ENCODE measurements at regions not wholly inside any gene's neighbourhood (a gene's known extent, or its start where the extent isn't known, plus 50 kb on each side); places are given as distances from the start of the nearest gene placed in this dataset.

- TF ChIP-seq SIN3A (IDR thresholded peaks at IDR 0.05; ENCODE audit: borderline replicate concordance, insufficient read depth, low read length) (no peak), REST (IDR thresholded peaks at IDR 0.05; ENCODE audit: insufficient read depth in 1 of 2, low read depth in 2 of 2, low read length in 2 of 2) (no peak), TAF1 (IDR thresholded peaks at IDR 0.05; ENCODE audit: borderline replicate concordance, insufficient read depth, low read length) (no peak), FOXP2 (optimal IDR thresholded peaks at IDR 0.05; ENCODE audit: borderline replicate concordance, extremely low read depth, extremely low read length, insufficient read depth) (no peak), POLR2AphosphoS5 (IDR thresholded peaks at IDR 0.05; ENCODE audit: low read depth, low read length) (no peak)
These were observed 550.3 kb upstream of the JARID2 start for GRCh38 chr6:14695579-14695978.

GRCh38 chr6:14696367-14696766, 549.5 kb upstream of the JARID2 start:
- no peak for TF ChIP-seq POLR2AphosphoS5 (IDR thresholded peaks at IDR 0.05; ENCODE audit: low read depth, low read length)

- TF ChIP-seq FOXP2 (optimal IDR thresholded peaks at IDR 0.05; ENCODE audit: borderline replicate concordance, extremely low read depth, extremely low read length, insufficient read depth) (no peak), SIN3A (IDR thresholded peaks at IDR 0.05; ENCODE audit: borderline replicate concordance, insufficient read depth, low read length) (no peak), TAF1 (IDR thresholded peaks at IDR 0.05; ENCODE audit: borderline replicate concordance, insufficient read depth, low read length) (no peak)
These were observed 548.4 kb upstream of the JARID2 start for GRCh38 chr6:14697427-14697826.

- TF ChIP-seq SIN3A (IDR thresholded peaks at IDR 0.05; ENCODE audit: borderline replicate concordance, insufficient read depth, low read length) = no peak
- TF ChIP-seq POLR2AphosphoS5 (IDR thresholded peaks at IDR 0.05; ENCODE audit: low read depth, low read length) = no peak
- no peak for TF ChIP-seq REST (IDR thresholded peaks at IDR 0.05; ENCODE audit: insufficient read depth in 1 of 2, low read depth in 2 of 2, low read length in 2 of 2)
- TF ChIP-seq TAF1 (IDR thresholded peaks at IDR 0.05; ENCODE audit: borderline replicate concordance, insufficient read depth, low read length) = no peak
- TF ChIP-seq FOXP2 (optimal IDR thresholded peaks at IDR 0.05; ENCODE audit: borderline replicate concordance, extremely low read depth, extremely low read length, insufficient read depth) = no peak
These were observed 545.9 kb upstream of the JARID2 start for GRCh38 chr6:14699803-14700601.

- TF ChIP-seq TAF1 (IDR thresholded peaks at IDR 0.05; ENCODE audit: borderline replicate concordance, insufficient read depth, low read length) = no peak
- TF ChIP-seq SIN3A (IDR thresholded peaks at IDR 0.05; ENCODE audit: borderline replicate concordance, insufficient read depth, low read length) = no peak
- TF ChIP-seq POLR2AphosphoS5 (IDR thresholded peaks at IDR 0.05; ENCODE audit: low read depth, low read length) = no peak
- no peak for TF ChIP-seq REST (IDR thresholded peaks at IDR 0.05; ENCODE audit: insufficient read depth in 1 of 2, low read depth in 2 of 2, low read length in 2 of 2)
- no peak for TF ChIP-seq FOXP2 (optimal IDR thresholded peaks at IDR 0.05; ENCODE audit: borderline replicate concordance, extremely low read depth, extremely low read length, insufficient read depth)
These were observed 543.9 kb upstream of the JARID2 start for GRCh38 chr6:14701946-14702345.

GRCh38 chr6:14702678-14703077, 543.2 kb upstream of the JARID2 start:
- TF ChIP-seq TAF1 (IDR thresholded peaks at IDR 0.05; ENCODE audit: borderline replicate concordance, insufficient read depth, low read length) (no peak), FOXP2 (optimal IDR thresholded peaks at IDR 0.05; ENCODE audit: borderline replicate concordance, extremely low read depth, extremely low read length, insufficient read depth) (no peak), REST (IDR thresholded peaks at IDR 0.05; ENCODE audit: insufficient read depth in 1 of 2, low read depth in 2 of 2, low read length in 2 of 2) (no peak), POLR2AphosphoS5 (IDR thresholded peaks at IDR 0.05; ENCODE audit: low read depth, low read length) (no peak), SIN3A (IDR thresholded peaks at IDR 0.05; ENCODE audit: borderline replicate concordance, insufficient read depth, low read length) (no peak)
